IMR-90 (cell line): ENCODE measurements at regions not wholly inside any gene's neighbourhood (a gene's known extent, or its start where the extent isn't known, plus 50 kb on each side); places are given as distances from the start of the nearest gene placed in this dataset.

Experiments used
- ATAC-seq: fragments of 200-7000 bp; cut with Tn5 transposase; 2 replicates; pipeline ENCODE4 v1.9.1; 2020; ENCODE audit warnings: low read depth, mild to moderate bottlenecking, moderate library complexity
- BruUV-seq: library from RNA; stranded (reverse); fragments of 400-500 nt; replicated peaks from 2 replicates; lab custom pipeline; 2021; lab: Mats Ljungman, UMichigan
- CTCF ChIA-PET: fragments of 300-600 bp; formaldehyde crosslinking; extraction: SDS; loops from one replicate; lab custom pipeline; 2021; ENCODE audit warnings: antibody characterized with exemption; lab: Yijun Ruan, JAX
- POLR2A ChIA-PET: fragments of 300-600 bp; sonication (Branson Sonifier 250); formaldehyde crosslinking; loops from one replicate; lab custom pipeline; 2022; ENCODE audit warnings: antibody characterized with exemption; ENCODE audit not compliant: unreplicated experiment; lab: Charles Lee
- DNase-seq: peaks from one replicate; pipeline ENCODE4 v3.0.0; 2013
- H2AFZ ChIP-seq: replicated peaks from 2 replicates; pipeline ENCODE3; 2013; ENCODE audit warnings: low read length, mild to moderate bottlenecking; ENCODE audit not compliant: poor library complexity
- H2AK5ac ChIP-seq: 2 replicates; pipeline ENCODE4 v1.6.1; 2013; ENCODE audit warnings: low read depth, low read length, inconsistent platforms
- H2AK9ac ChIP-seq: replicated peaks from 2 replicates; pipeline ENCODE3; 2013; ENCODE audit warnings: mild to moderate bottlenecking, low read depth, low read length, moderate library complexity; ENCODE audit not compliant: poor library complexity
- H2BK120ac ChIP-seq: 2 replicates; pipeline ENCODE4 v1.6.1; 2013; ENCODE audit warnings: low read depth, low read length, inconsistent platforms
- H2BK15ac ChIP-seq: 3 replicates; pipeline ENCODE4 v1.6.1; 2013; ENCODE audit warnings: low read depth, low read length, inconsistent platforms
- H2BK20ac ChIP-seq: 2 replicates; pipeline ENCODE4 v1.6.1; 2013; ENCODE audit warnings: low read depth, mild to moderate bottlenecking, inconsistent platforms, low read length, moderate library complexity
- H2BK5ac ChIP-seq: 2 replicates; pipeline ENCODE4 v1.6.1; 2013; ENCODE audit warnings: mild to moderate bottlenecking, low read depth, low read length, inconsistent platforms; ENCODE audit not compliant: poor library complexity, severe bottlenecking
- H3K14ac ChIP-seq: replicated peaks from 2 replicates; pipeline ENCODE4 v1.6.1; 2013; ENCODE audit warnings: low read depth, low read length, inconsistent platforms
- H3K18ac ChIP-seq: 2 replicates; pipeline ENCODE4 v1.6.1; 2013; ENCODE audit warnings: low read depth, low read length, control low read depth
- H3K23ac ChIP-seq: 2 replicates; pipeline ENCODE4 v1.6.1; 2013; ENCODE audit warnings: low read depth, low read length, inconsistent platforms
- H3K27ac ChIP-seq: 2 replicates; pipeline ENCODE4 v1.5.1; 2013; ENCODE audit warnings: mild to moderate bottlenecking, control low read depth, low read length; ENCODE audit not compliant: insufficient read depth
- H3K27me3 ChIP-seq: 2 replicates; pipeline ENCODE4 v1.6.1; 2013; ENCODE audit warnings: low read length; ENCODE audit not compliant: control insufficient read depth, insufficient read depth
- H3K36me3 ChIP-seq: 2 replicates; pipeline ENCODE4 v1.6.1; 2013; ENCODE audit warnings: low read length, mixed read lengths; ENCODE audit not compliant: control insufficient read depth, insufficient read depth
- H3K4ac ChIP-seq: 2 replicates; pipeline ENCODE4 v1.6.1; 2013; ENCODE audit warnings: low read depth, low read length, inconsistent platforms
- H3K4me1 ChIP-seq: 2 replicates; pipeline ENCODE4 v1.6.1; 2013; ENCODE audit warnings: low read length, mixed read lengths; ENCODE audit not compliant: control insufficient read depth, insufficient read depth
- H3K4me2 ChIP-seq: 2 replicates; pipeline ENCODE4 v1.6.1; 2013; ENCODE audit warnings: low read depth, mild to moderate bottlenecking, control low read depth, low read length, moderate library complexity
- H3K4me3 ChIP-seq: 2 replicates; pipeline ENCODE4 v1.5.1; 2013; ENCODE audit warnings: low read depth, mild to moderate bottlenecking, control low read depth, low read length, moderate library complexity; ENCODE audit not compliant: insufficient read depth
- H3K56ac ChIP-seq: 2 replicates; pipeline ENCODE4 v1.6.1; 2013; ENCODE audit warnings: low read length, inconsistent platforms; ENCODE audit not compliant: insufficient read depth; ENCODE audit errors: extremely low read depth
- H3K79me1 ChIP-seq, 2 experiments: 2 replicates each; pipeline ENCODE4 v1.6.1; 2013; ENCODE audit warnings: low read length in 2 of 2, inconsistent platforms in 1 of 2, low read depth in 1 of 2
- H3K9ac ChIP-seq: 2 replicates; pipeline ENCODE4 v1.6.1; 2013; ENCODE audit warnings: low read depth, low read length, control low read depth
- H3K9me1 ChIP-seq: 2 replicates; pipeline ENCODE4 v1.6.1; 2013; ENCODE audit warnings: low read length, inconsistent platforms; ENCODE audit not compliant: insufficient read depth
- H3K9me3 ChIP-seq: 2 replicates; pipeline ENCODE4 v1.6.1; 2013; ENCODE audit warnings: low read length; ENCODE audit not compliant: control insufficient read depth, insufficient read depth
- H4K20me1 ChIP-seq: 2 replicates; pipeline ENCODE4 v1.6.1; 2013; ENCODE audit warnings: low read length, inconsistent platforms; ENCODE audit not compliant: insufficient read depth
- H4K5ac ChIP-seq: 2 replicates; pipeline ENCODE4 v1.6.1; 2013; ENCODE audit warnings: mild to moderate bottlenecking, low read depth, low read length, control low read depth
- H4K8ac ChIP-seq, 2 experiments: 2 replicates each; pipeline ENCODE4 v1.6.1; 2013; ENCODE audit warnings: low read depth in 2 of 2, low read length in 2 of 2, control low read depth in 1 of 2, inconsistent platforms in 1 of 2
- H4K91ac ChIP-seq: 2 replicates; pipeline ENCODE4 v1.6.1; 2013; ENCODE audit warnings: low read depth, low read length, inconsistent platforms; ENCODE audit not compliant: insufficient read depth
- BHLHE40 ChIP-seq: fragments of 150-350 bp; IDR thresholded peaks from 2 replicates; pipeline ENCODE4 v1.6.1; 2016; ENCODE audit warnings: mild to moderate bottlenecking, low read depth, low read length
- CEBPB ChIP-seq: IDR thresholded peaks from 2 replicates; pipeline ENCODE4 v1.6.1; 2012; ENCODE audit warnings: low read depth, low read length, improper control_type of control experiment
- CTCF ChIP-seq: conservative IDR thresholded peaks from 2 replicates; pipeline ENCODE4 v1.5.1; 2012; ENCODE audit warnings: mild to moderate bottlenecking, low read depth, low read length, improper control_type of control experiment
- FOS ChIP-seq: fragments of 150-350 bp; IDR thresholded peaks from 2 replicates; pipeline ENCODE4 v1.6.1; 2016; ENCODE audit warnings: low read depth, low read length
- NFE2L2 ChIP-seq: fragments of 150-350 bp; IDR thresholded peaks from 2 replicates; pipeline ENCODE4 v1.6.1; 2016; ENCODE audit warnings: low read depth, mild to moderate bottlenecking, low read length
- POLR2A ChIP-seq: IDR thresholded peaks from 2 replicates; pipeline ENCODE4 v1.6.1; 2012; ENCODE audit warnings: mild to moderate bottlenecking, low read depth, low read length
- RFX5 ChIP-seq: IDR thresholded peaks from 2 replicates; pipeline ENCODE4 v1.8.0; 2012; ENCODE audit warnings: low read depth, mild to moderate bottlenecking, low read length, moderate library complexity
- USF2 ChIP-seq: fragments of 150-350 bp; IDR thresholded peaks from 2 replicates; pipeline ENCODE4 v1.6.1; 2017; ENCODE audit warnings: mild to moderate bottlenecking, antibody characterized with exemption, low read length, low read depth
- WGBS, 2 experiments: methylation state at CpG; one replicate each; pipeline versions ENCODE4 v1.1.5 to v1.1.7; 2013; ENCODE audit warnings: missing lambda C conversion rate in 2 of 2; ENCODE audit not compliant: insufficient read length in 1 of 2; ENCODE audit errors: extremely low coverage in 2 of 2; 5-methylcytosine and 5-hydroxymethylcytosine counted together
- dilution Hi-C: fragments of 300-500 bp; cut with HindIII; formaldehyde crosslinking; loops from one replicate; pipeline ENCODE4 v1.14.3; 2018; ENCODE audit warnings: low sequenced_read_pairs; ENCODE audit not compliant: unreplicated experiment
- in situ Hi-C: fragments of 300-500 bp; cut with MboI; formaldehyde crosslinking; loops from 3 replicates; pipeline ENCODE4 v1.14.3; 2019; ENCODE audit warnings: low sequenced_read_pairs, inconsistent platforms, mixed read lengths
- intact Hi-C: fragments of 100-400 bp; cut with micrococcal nuclease; formaldehyde crosslinking; loops from 2 replicates; pipeline ENCODE4 v1.10.0; 2022

- Histone ChIP-seq H2AFZ (no peak overlapping the region), H2AK5ac (no peak overlapping the region), H3K23ac (no peak overlapping the region), H2BK20ac (no peak overlapping the region), H3K36me3 (no peaks in the 10 kb centered on the region), H3K56ac (no peak overlapping the region), H2BK5ac (no peak overlapping the region), H3K9me3 (0 out of 2 replicates have a peak, but pooled peaks cover 3% of the 10 kb centered on the region), H3K9ac (no peak overlapping the region), H3K79me1 (no peaks in the 10 kb centered on the region), H3K18ac (no peak overlapping the region), H3K27ac (no peak overlapping the region), H4K20me1 (no peaks in the 10 kb centered on the region), H3K27me3 (no peaks in the 10 kb centered on the region), H3K4me3 (no peak overlapping the region), H3K4ac (no peak overlapping the region), H3K4me2 (no peak overlapping the region), H2BK120ac (no peak overlapping the region), H3K9me1 (no peaks in the 10 kb centered on the region), H3K4me1 (no peaks in the 10 kb centered on the region), H2AK9ac (no peak overlapping the region), H4K91ac (no peak overlapping the region), H4K8ac (no peak overlapping the region), H3K14ac (no peak overlapping the region), H4K5ac (no peak overlapping the region), H2BK15ac (no peak overlapping the region)
- dilution Hi-C loops (no loop called here), intact Hi-C loops (no loop called here), in situ Hi-C loops (no loop called here)
- BruUV-seq = no TSS peak
- DNase-seq (no peak), ATAC-seq (no peak)
- POLR2A ChIA-PET = no interaction called here
- CTCF ChIA-PET = no interaction called here
- no CpG with 5 or more reads among the region's 2 CpGs for WGBS, 2 experiments
- TF ChIP-seq RFX5 = no peak
- TF ChIP-seq CTCF = no peak
- no peak for TF ChIP-seq BHLHE40
- no peak for TF ChIP-seq NFE2L2
- no peak for TF ChIP-seq USF2
- TF ChIP-seq CEBPB = no peak
- TF ChIP-seq POLR2A = no peak
- no peak for TF ChIP-seq FOS
Observed at GRCh38 chr6:98593676-98594075, 240.7 kb upstream of the POU3F2 start.
